HCT116 (cell line): ENCODE measurements at regions not wholly inside any gene's neighbourhood (a gene's known extent, or its start where the extent isn't known, plus 50 kb on each side); places are given as distances from the start of the nearest gene placed in this dataset.

Experiments
- ATAC-seq: fragments of 200-7000 bp; cut with Tn5 transposase; 2 replicates; pipeline ENCODE4 v1.9.1; 2020; ENCODE audit warnings: mild to moderate bottlenecking, moderate library complexity
- BruUV-seq: library from RNA; stranded (reverse); fragments of 400-500 nt; replicated peaks from 2 replicates; lab custom pipeline; 2021; lab: Mats Ljungman, UMichigan
- CTCF ChIA-PET: fragments of 300-600 bp; sonication (Branson Sonifier 250); formaldehyde crosslinking; loops from one replicate; lab custom pipeline; 2021; ENCODE audit warnings: antibody characterized with exemption; lab: Charles Lee
- POLR2A ChIA-PET: fragments of 300-600, 350-600 bp; sonication (Branson Sonifier 250); formaldehyde crosslinking; loops from one replicate; lab custom pipeline; 2021; ENCODE audit warnings: antibody characterized with exemption; lab: Charles Lee
- RAD21 ChIA-PET, 2 experiments: fragments of 300-600 bp; sonication (Branson Sonifier 250); formaldehyde crosslinking; loops; one replicate each; lab custom pipeline; 2023; ENCODE audit warnings: low total read pairs in 2 of 2; ENCODE audit not compliant: uncharacterized antibody in 2 of 2, unreplicated experiment in 2 of 2, low non-redundant PET in 1 of 2; lab: Charles Lee
- DNase-seq: peaks from one replicate; pipeline ENCODE4 v3.0.0-alpha.2; 2010; ENCODE audit warnings: low read depth, low spot score
- H2AFZ ChIP-seq: fragments of 200-600 bp; shearing (Covaris generic), sonication (generic); 2 replicates; pipeline ENCODE4 v1.6.1; 2017; ENCODE audit warnings: low read depth, mixed run types, mixed read lengths, antibody characterized with exemption, low read length; ENCODE audit not compliant: poor library complexity, severe bottlenecking
- H3K27ac ChIP-seq: 2 replicates; pipeline ENCODE4 v1.5.1; 2012; ENCODE audit warnings: low read depth, low read length
- H3K27me3 ChIP-seq: fragments of 200-600 bp; sonication (generic); 2 replicates; pipeline ENCODE4 v1.6.1; 2016; ENCODE audit warnings: mixed run types, low read length, mixed read lengths; ENCODE audit not compliant: insufficient read depth
- H3K36me3 ChIP-seq, 2 experiments: fragments of 200-500 bp in 1 of 2; fragments of 200-600 bp in 1 of 2; sonication (Bioruptor generic) in 1 of 2; sonication (generic) in 1 of 2; 2 replicates each; pipeline versions ENCODE4 v1.5.1 to v1.6.1; 2014 to 2016; ENCODE audit warnings: low read length in 2 of 2, inconsistent platforms in 1 of 2, mixed read lengths in 1 of 2, mixed run types in 1 of 2; ENCODE audit not compliant: insufficient read depth in 2 of 2, control insufficient read depth in 1 of 2
- H3K4me1 ChIP-seq, 2 experiments: fragments of 200-600 bp in 1 of 2; sonication (generic) in 1 of 2; 2 replicates each; pipeline versions ENCODE4 v1.5.1 to v1.6.1; 2012 to 2017; ENCODE audit warnings: low read length in 2 of 2, inconsistent platforms in 1 of 2, mild to moderate bottlenecking in 1 of 2, mixed read lengths in 1 of 2, mixed run types in 1 of 2, moderate library complexity in 1 of 2; ENCODE audit not compliant: insufficient read depth in 2 of 2, control insufficient read depth in 1 of 2
- H3K4me2 ChIP-seq: fragments of 200-600 bp; sonication (generic); 2 replicates; pipeline ENCODE4 v1.6.1; 2017; ENCODE audit warnings: mixed run types, low read length, mixed read lengths
- H3K4me3 ChIP-seq, 2 experiments: fragments of 200-600 bp in 1 of 2; sonication (generic) in 1 of 2; replicated peaks in 1 of 2; 2 replicates each; pipeline ENCODE4 v1.5.1; 2011 to 2016; ENCODE audit warnings: low read length in 2 of 2, control low read depth in 1 of 2, low read depth in 1 of 2, mild to moderate bottlenecking in 1 of 2, mixed read lengths in 1 of 2, mixed run types in 1 of 2
- H3K79me2 ChIP-seq: fragments of 200-600 bp; sonication (generic); 2 replicates; pipeline ENCODE4 v1.6.1; 2017; ENCODE audit warnings: mild to moderate bottlenecking, mixed run types, low read length, moderate library complexity, mixed read lengths; ENCODE audit not compliant: insufficient read depth
- H3K9ac ChIP-seq: fragments of 200-600 bp; sonication (generic); 2 replicates; pipeline ENCODE4 v1.6.1; 2016; ENCODE audit warnings: low read length, mixed read lengths
- H3K9me2 ChIP-seq: fragments of 200-600 bp; sonication (generic), shearing (Covaris generic); 2 replicates; pipeline ENCODE4 v1.6.1; 2017; ENCODE audit warnings: mixed run types, mild to moderate bottlenecking, moderate library complexity; ENCODE audit not compliant: insufficient read depth
- H3K9me3 ChIP-seq, 2 experiments: fragments of 200-500 bp in 1 of 2; fragments of 200-600 bp in 1 of 2; sonication (Bioruptor generic) in 1 of 2; sonication (generic) in 1 of 2; 2 replicates each; pipeline ENCODE4 v1.6.1; 2014 to 2017; ENCODE audit warnings: low read length in 2 of 2, mixed read lengths in 2 of 2, inconsistent platforms in 1 of 2, low read depth in 1 of 2, mild to moderate bottlenecking in 1 of 2, mixed run types in 1 of 2, moderate library complexity in 1 of 2; ENCODE audit not compliant: control insufficient read depth in 1 of 2, insufficient read depth in 1 of 2
- H4K20me1 ChIP-seq: fragments of 200-600 bp; sonication (generic), shearing (Covaris generic); 2 replicates; pipeline ENCODE4 v1.6.1; 2017; ENCODE audit warnings: mixed run types, mild to moderate bottlenecking, moderate library complexity; ENCODE audit not compliant: insufficient read depth
- ATF3 ChIP-seq: IDR thresholded peaks from 2 replicates; pipeline ENCODE4 v1.6.1; 2012
- CBX3 ChIP-seq: IDR thresholded peaks from 2 replicates; pipeline ENCODE4 v1.6.1; 2012; ENCODE audit warnings: low read depth
- ELF1 ChIP-seq: IDR thresholded peaks from 2 replicates; pipeline ENCODE4 v1.6.1; 2012; ENCODE audit warnings: low read depth, borderline replicate concordance
- EZH2phosphoT487 ChIP-seq: fragments of 200-600 bp; IDR thresholded peaks from 2 replicates; pipeline ENCODE4 v1.6.1; 2018; ENCODE audit warnings: antibody characterized with exemption, borderline replicate concordance
- FOSL1 ChIP-seq: IDR thresholded peaks from 2 replicates; pipeline ENCODE4 v1.6.1; 2012; ENCODE audit warnings: low read depth
- JUND ChIP-seq: IDR thresholded peaks from 2 replicates; pipeline ENCODE4 v1.6.1; 2012
- POLR2AphosphoS5 ChIP-seq: IDR thresholded peaks from 2 replicates; pipeline ENCODE4 v1.6.1; 2011; ENCODE audit warnings: mild to moderate bottlenecking, low read depth, low read length, moderate library complexity
- REST ChIP-seq: IDR thresholded peaks from 2 replicates; pipeline ENCODE4 v1.6.1; 2012; ENCODE audit warnings: low read depth
- SP1 ChIP-seq: IDR thresholded peaks from 2 replicates; pipeline ENCODE4 v1.6.1; 2012; ENCODE audit warnings: low read depth
- SRF ChIP-seq: IDR thresholded peaks from 2 replicates; pipeline ENCODE4 v1.6.1; 2012; ENCODE audit warnings: low read depth
- TCF7L2 ChIP-seq: IDR thresholded peaks from 2 replicates; pipeline ENCODE4 v1.7.0; 2011; ENCODE audit warnings: borderline replicate concordance, inconsistent platforms; ENCODE audit not compliant: insufficient read depth, insufficient read length; ENCODE audit errors: extremely low read depth
- YY1 ChIP-seq: IDR thresholded peaks from 2 replicates; pipeline ENCODE4 v1.6.1; 2011; ENCODE audit warnings: low read length, low read depth, moderate library complexity, mild to moderate bottlenecking; ENCODE audit not compliant: insufficient replicate concordance; ENCODE audit errors: extremely low read depth
- ZFX ChIP-seq: fragments of 450-650 bp; IDR thresholded peaks from 2 replicates; pipeline ENCODE4 v1.6.1; 2017
- intact Hi-C: fragments of 100-400 bp; cut with micrococcal nuclease; formaldehyde crosslinking; loops from 2 replicates; pipeline ENCODE4 v1.10.0; 2022

GRCh38 chr2:237180987-237181386 is 95.3 kb downstream of the COPS8 start (continued):
- no peak for TF ChIP-seq REST
- no peak for TF ChIP-seq CBX3
- no peak for TF ChIP-seq YY1
- TF ChIP-seq SRF = no peak
- TF ChIP-seq SP1 = no peak
- no peak for TF ChIP-seq EZH2phosphoT487
- TF ChIP-seq, all 23 proteins: peak for 0

GRCh38 chr2:237181844-237182243 is 96.2 kb downstream of the COPS8 start:
- H3K9me2 ChIP-seq = no peaks in the 10 kb centered on the region
- ATAC-seq (peak; percentile 53), DNase-seq (peak; percentile 26)
- no TSS peak for BruUV-seq
- POLR2A ChIA-PET = no interaction called here
- no peak overlapping the region for H3K9ac ChIP-seq
- H3K9me3 ChIP-seq = no peaks in the 10 kb centered on the region
- TF ChIP-seq JUND (peak; percentile 43), POLR2AphosphoS5 (no peak), ATF3 (0 out of 2 replicates have a peak, but pooled peaks have one; percentile 22), TCF7L2 (peak; percentile 80), ELF1 (no peak), REST (no peak), FOSL1 (peak; percentile 48; the same call in 1 of the 2 replicates), ZFX (no peak), SP1 (peak; percentile 37; the same call in 1 of the 2 replicates)
- CTCF ChIA-PET = interaction anchor here (1.4 kb wide), 1 partner anchor 16 kb away, joined by 5 read pairs; no protein-coding TSS in a partner anchor
- H3K4me1 ChIP-seq = peaks cover 23 to 57% of the 10 kb centered on the region in 2 experiments
- intact Hi-C loops = no loop called here
- RAD21 ChIA-PET = no interaction called here
- no peak overlapping the region for H3K4me3 ChIP-seq
- H2AFZ ChIP-seq = no peak overlapping the region
- H3K27ac ChIP-seq = no peak overlapping the region
- peak overlapping the region; percentile 41 for H3K4me2 ChIP-seq
- no peaks in the 10 kb centered on the region for H3K36me3 ChIP-seq
- no peaks in the 10 kb centered on the region for H3K27me3 ChIP-seq
- H3K79me2 ChIP-seq = no peaks in the 10 kb centered on the region
- no peaks in the 10 kb centered on the region for H4K20me1 ChIP-seq
